Lower lobe of right lung (tissue), 2 donors: ENCODE measurements at regions not wholly inside any gene's neighbourhood (a gene's known extent, or its start where the extent isn't known, plus 50 kb on each side); places are given as distances from the start of the nearest gene placed in this dataset.
"Not testable (repeated sequence)": the region's sequence is repeated elsewhere in the genome, so short reads cannot be mapped to it uniquely, and the experiment has no call there.

ENCODE experiments used
- ATAC-seq, 2 donors: fragments of 200-7000 bp; cut with Tn5 transposase; one replicate each; pipeline ENCODE4 v1.9.1; 2020 to 2022; ENCODE audit warnings: mild to moderate bottlenecking in 2 of 2, moderate library complexity in 2 of 2
- DNase-seq: peaks from one replicate; pipeline ENCODE4 v3.0.0-alpha.2; 2020
- H3K27ac ChIP-seq: fragments of 200-600 bp; one replicate; pipeline ENCODE4 v1.8.0; 2022
- H3K27me3 ChIP-seq: fragments of 200-600 bp; one replicate; pipeline ENCODE4 v1.8.0; 2022; ENCODE audit warnings: low read depth
- H3K36me3 ChIP-seq: fragments of 200-600 bp; one replicate; pipeline ENCODE4 v1.8.0; 2022; ENCODE audit warnings: mild to moderate bottlenecking
- H3K4me1 ChIP-seq: fragments of 200-600 bp; one replicate; pipeline ENCODE4 v1.8.0; 2022
- H3K4me3 ChIP-seq: fragments of 200-600 bp; one replicate; pipeline ENCODE4 v1.8.0; 2022; ENCODE audit warnings: mild to moderate bottlenecking
- H3K9me3 ChIP-seq: fragments of 200-600 bp; one replicate; pipeline ENCODE4 v1.8.0; 2022
- intact Hi-C: fragments of 100-400 bp; cut with DNase I; formaldehyde crosslinking; loops from one replicate; pipeline ENCODE4 v1.11.0; 2022
- TF ChIP-seq, protein P1 (sequence below): fragments of 200-600 bp; IDR thresholded peaks from one replicate; pipeline ENCODE4 v1.8.0; 2022; ENCODE audit warnings: antibody characterized with exemption, mild to moderate bottlenecking
- donor health status: DM: no; HTN: yes; CAD: no; lungs with severe emphysema.

DNA sequence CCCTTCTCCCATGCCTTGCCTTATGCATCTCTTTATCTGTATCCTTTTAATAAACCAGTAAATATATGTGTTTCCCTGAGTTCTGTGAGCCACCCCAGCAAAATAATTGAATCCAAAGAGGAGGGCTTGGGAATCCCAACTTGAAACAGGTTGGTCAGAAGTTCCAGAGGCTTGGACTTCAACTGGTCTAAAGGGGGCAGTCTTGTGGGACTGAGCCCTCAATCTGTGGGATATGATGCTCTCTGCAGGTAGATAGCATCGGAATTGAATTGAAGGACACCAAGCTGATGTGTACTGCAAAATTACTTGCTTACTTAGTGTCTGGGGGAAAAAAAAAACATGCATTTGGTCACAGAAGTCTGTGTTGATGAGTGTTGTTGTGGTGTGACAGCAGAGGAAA lies 1033.5 kb upstream of the TMEFF2 start:
- Histone ChIP-seq H3K9me3 (no peaks in the 10 kb centered on the region), H3K4me1 (no peaks in the 10 kb centered on the region), H3K4me3 (no peak overlapping the region), H3K27me3 (no peaks in the 10 kb centered on the region), H3K36me3 (no peaks in the 10 kb centered on the region), H3K27ac (no peak overlapping the region)
- intact Hi-C loops = no loop called here
- ATAC-seq (no peak), DNase-seq (no peak)
- TF ChIP-seq, protein P1, sequence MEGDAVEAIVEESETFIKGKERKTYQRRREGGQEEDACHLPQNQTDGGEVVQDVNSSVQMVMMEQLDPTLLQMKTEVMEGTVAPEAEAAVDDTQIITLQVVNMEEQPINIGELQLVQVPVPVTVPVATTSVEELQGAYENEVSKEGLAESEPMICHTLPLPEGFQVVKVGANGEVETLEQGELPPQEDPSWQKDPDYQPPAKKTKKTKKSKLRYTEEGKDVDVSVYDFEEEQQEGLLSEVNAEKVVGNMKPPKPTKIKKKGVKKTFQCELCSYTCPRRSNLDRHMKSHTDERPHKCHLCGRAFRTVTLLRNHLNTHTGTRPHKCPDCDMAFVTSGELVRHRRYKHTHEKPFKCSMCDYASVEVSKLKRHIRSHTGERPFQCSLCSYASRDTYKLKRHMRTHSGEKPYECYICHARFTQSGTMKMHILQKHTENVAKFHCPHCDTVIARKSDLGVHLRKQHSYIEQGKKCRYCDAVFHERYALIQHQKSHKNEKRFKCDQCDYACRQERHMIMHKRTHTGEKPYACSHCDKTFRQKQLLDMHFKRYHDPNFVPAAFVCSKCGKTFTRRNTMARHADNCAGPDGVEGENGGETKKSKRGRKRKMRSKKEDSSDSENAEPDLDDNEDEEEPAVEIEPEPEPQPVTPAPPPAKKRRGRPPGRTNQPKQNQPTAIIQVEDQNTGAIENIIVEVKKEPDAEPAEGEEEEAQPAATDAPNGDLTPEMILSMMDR = no peak

DNA sequence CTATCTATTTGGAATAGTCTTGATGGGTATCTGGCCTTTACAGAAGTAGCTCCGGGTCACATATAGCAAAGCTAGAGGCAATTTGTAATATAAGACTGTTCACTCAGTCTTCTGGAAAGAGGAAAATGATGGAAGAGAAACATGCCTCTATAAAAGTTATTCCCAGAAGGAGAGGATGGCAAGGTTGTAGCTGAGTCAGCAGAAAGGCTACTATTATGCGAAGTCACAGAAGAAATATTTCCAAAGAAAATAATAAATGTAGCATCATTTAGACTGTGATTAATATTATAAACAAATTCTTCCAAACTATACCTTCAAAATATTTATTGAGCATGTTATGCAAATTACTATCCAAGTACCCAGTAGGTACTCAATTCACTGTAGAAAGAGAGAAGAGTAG lies 1027.7 kb upstream of the TMEFF2 start:
- DNase-seq = no peak
- Histone ChIP-seq H3K36me3 (no peaks in the 10 kb centered on the region), H3K27me3 (no peaks in the 10 kb centered on the region), H3K27ac (no peak overlapping the region), H3K4me3 (no peak overlapping the region), H3K9me3 (no peaks in the 10 kb centered on the region), H3K4me1 (no peaks in the 10 kb centered on the region)
- TF ChIP-seq, protein P1 = no peak
- ATAC-seq = no peak
- intact Hi-C loops = no loop called here

DNA sequence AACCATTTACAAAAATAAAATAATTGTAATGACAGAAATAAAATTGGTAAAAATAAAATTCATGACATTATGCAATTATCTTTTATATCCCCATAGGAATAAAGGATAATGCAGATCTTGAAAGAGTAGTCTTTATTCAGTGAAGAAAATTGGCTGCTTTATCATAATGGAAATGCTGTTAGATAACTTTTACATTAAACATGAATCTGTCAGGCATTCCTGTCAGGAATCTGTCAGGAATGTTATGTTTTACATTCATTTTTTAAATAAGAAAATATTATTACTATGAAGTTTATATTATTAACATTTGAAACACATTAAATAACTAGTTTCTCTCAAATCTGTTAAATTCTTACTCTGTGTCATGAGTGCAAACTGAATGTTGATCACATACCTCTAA lies 1024.7 kb upstream of the TMEFF2 start:
- no peaks in the 10 kb centered on the region for H3K36me3 ChIP-seq
- no peak overlapping the region for H3K4me3 ChIP-seq
- H3K27me3 ChIP-seq = no peaks in the 10 kb centered on the region
- ATAC-seq (no peak), DNase-seq (no peak)
- no peak overlapping the region for H3K27ac ChIP-seq
- H3K4me1 ChIP-seq = no peaks in the 10 kb centered on the region
- H3K9me3 ChIP-seq = no peaks in the 10 kb centered on the region
- TF ChIP-seq, protein P1 = no peak
- intact Hi-C loops = no loop called here

DNA sequence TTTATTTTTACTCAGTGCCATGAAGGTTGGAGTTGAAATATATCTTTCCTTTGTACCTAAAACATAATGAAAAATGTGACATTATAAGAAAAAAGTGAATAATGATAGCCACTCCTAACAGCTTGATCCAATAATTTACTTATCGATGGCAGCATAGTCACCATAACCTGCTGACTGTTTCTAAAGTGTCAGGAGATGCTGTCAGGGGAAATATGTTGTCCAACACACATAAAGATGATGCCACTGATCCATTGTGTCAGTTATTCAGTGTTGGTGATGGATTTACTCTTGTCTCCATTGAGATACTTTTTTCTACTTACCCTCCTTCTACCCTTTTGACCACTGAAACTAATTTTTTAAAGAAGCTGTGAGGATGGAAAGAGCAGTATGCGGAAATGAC lies 1006.9 kb upstream of the TMEFF2 start:
- intact Hi-C loops = no loop called here
- ATAC-seq (no peak), DNase-seq (no peak)
- TF ChIP-seq, protein P1 = no peak
- Histone ChIP-seq H3K4me3 (no peak overlapping the region), H3K9me3 (no peaks in the 10 kb centered on the region), H3K27ac (no peak overlapping the region), H3K4me1 (no peaks in the 10 kb centered on the region), H3K27me3 (no peaks in the 10 kb centered on the region), H3K36me3 (no peaks in the 10 kb centered on the region)

DNA sequence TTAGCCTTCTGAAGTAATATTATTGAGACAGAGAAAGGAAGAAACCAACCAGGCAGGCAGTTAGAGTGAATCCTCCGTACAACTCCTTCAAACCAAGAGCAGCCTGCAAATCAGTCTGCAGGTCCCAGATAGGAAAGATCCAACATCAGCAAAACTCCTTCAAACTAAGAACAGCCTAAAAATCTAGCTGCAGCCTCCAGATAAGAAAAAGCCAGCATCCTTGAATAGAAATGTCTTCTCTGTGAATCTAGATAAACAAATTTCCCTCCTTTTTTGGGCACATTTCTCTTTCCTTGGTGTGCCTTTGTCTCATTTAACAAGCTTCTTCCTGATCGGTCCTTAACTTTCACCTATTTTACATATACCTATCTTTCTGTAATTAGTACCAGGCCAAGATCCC lies 1004.6 kb upstream of the TMEFF2 start:
- Histone ChIP-seq H3K36me3 (no peaks in the 10 kb centered on the region), H3K4me3 (no peak overlapping the region), H3K4me1 (no peaks in the 10 kb centered on the region), H3K27me3 (no peaks in the 10 kb centered on the region), H3K27ac (no peak overlapping the region), H3K9me3 (no peaks in the 10 kb centered on the region)
- DNase-seq (no peak), ATAC-seq (no peak)
- intact Hi-C loops = no loop called here
- TF ChIP-seq, protein P1 = no peak

DNA sequence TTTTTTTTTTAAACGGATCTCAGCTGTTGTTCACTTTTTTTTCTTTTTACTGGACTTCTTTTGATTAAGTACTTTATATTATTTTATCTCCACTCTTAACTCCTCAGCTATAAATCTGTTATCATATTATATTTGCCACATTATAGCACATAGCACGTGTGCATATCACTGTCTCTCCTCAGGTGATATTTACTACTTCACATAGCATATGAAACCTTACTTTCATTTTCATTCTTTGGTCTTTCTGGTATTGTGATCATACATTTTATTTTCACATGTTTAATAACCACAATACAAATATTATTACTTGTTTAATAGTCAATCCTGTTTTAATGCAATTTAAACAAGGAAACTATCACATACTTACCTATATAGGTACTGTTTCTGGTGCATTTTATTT lies 993.1 kb upstream of the TMEFF2 start:
- Histone ChIP-seq H3K36me3 (no peaks in the 10 kb centered on the region), H3K9me3 (no peaks in the 10 kb centered on the region), H3K27ac (no peak overlapping the region), H3K4me1 (no peaks in the 10 kb centered on the region), H3K4me3 (peak overlapping the region; percentile 14), H3K27me3 (no peaks in the 10 kb centered on the region)
- intact Hi-C loops = no loop called here
- TF ChIP-seq, protein P1 = no peak
- no peak for ATAC-seq
- no peak for DNase-seq

DNA sequence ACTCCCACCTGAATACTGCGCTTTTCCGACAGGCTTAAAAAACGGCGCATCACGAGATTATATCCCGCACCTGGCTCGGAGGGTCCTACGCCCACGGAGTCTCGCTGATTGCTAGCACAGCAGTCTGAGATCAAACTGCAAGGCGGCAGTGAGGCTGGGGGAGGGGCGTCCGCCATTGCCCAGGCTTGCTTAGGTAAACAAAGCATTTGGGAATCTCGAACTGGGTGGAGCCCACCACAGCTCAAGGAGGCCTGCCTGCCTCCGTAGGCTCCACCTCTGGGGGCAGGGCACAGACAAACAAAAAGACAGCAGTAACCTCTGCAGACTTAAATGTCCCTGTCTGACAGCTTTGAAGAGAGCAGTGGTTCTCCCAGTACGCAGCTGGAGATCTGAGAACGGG lies 976.2 kb upstream of the TMEFF2 start:
- ATAC-seq, H3K4me3 ChIP-seq, intact Hi-C loops: not testable (repeated sequence)

More for the DNA sequence above, 976.2 kb upstream of the TMEFF2 start:
- H3K36me3 ChIP-seq, H3K27me3 ChIP-seq, DNase-seq, H3K9me3 ChIP-seq, H3K4me1 ChIP-seq, H3K27ac ChIP-seq: not testable (repeated sequence)
